ENCODE measurements at regions not wholly inside any gene's neighbourhood (a gene's known extent, or its start where the extent isn't known, plus 50 kb on each side); places are given as distances from the start of the nearest gene placed in this dataset.

DNA sequence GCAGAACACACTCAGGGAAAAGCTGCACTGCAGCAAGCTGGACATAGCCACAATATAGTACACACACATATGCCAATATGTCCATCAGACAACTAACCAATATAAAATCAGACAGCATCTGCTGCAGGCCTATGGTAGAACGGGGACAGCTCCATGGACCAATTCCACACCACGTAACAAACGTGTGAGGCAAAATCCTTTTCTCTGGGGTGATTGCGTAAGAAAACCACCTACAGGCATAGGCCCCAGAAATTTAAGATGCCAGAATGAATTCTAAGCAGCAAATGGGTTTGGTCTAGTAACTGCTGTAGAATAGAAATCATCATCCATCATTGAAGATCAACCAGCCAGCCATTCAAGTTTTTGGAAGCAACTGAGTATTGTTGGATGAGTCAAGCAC is 368.9 kb upstream of the TMPO start:
- Histone ChIP-seq H3K9me2 (replicated peaks; ENCODE audit: control insufficient read depth, low read length) (no peaks in the 10 kb centered on the region), H3K79me2 (ENCODE audit: control insufficient read depth, low read length) (no peaks in the 10 kb centered on the region), H3K9me3 (ENCODE audit: control insufficient read depth, insufficient read depth, low read length) (no peaks in the 10 kb centered on the region), H3K27me3 (ENCODE audit: control insufficient read depth, low read length) (no peaks in the 10 kb centered on the region), H3K36me3 (ENCODE audit: control insufficient read depth, low read length) (no peaks in the 10 kb centered on the region), H4K20me1 (ENCODE audit: control insufficient read depth, insufficient read depth, low read depth, low read length) (no peaks in the 10 kb centered on the region), H3K27ac (ENCODE audit: low read depth, low read length) (no peak overlapping the region), H3F3A (ENCODE audit: control insufficient read depth, insufficient read depth) (no peaks in the 10 kb centered on the region), H3K4me3 (ENCODE audit: low read length) (no peak overlapping the region), H3K4me2 (ENCODE audit: low read length) (no peak overlapping the region), H3K4me1 (ENCODE audit: control insufficient read depth, low read length) (no peaks in the 10 kb centered on the region)
- TF ChIP-seq EZH2phosphoT487 (IDR thresholded peaks at IDR 0.05; ENCODE audit: borderline replicate concordance, low read length) (no peak), CTCF (IDR thresholded peaks at IDR 0.05; ENCODE audit: low read depth, low read length, poor library complexity, severe bottlenecking) (no peak)

DNA sequence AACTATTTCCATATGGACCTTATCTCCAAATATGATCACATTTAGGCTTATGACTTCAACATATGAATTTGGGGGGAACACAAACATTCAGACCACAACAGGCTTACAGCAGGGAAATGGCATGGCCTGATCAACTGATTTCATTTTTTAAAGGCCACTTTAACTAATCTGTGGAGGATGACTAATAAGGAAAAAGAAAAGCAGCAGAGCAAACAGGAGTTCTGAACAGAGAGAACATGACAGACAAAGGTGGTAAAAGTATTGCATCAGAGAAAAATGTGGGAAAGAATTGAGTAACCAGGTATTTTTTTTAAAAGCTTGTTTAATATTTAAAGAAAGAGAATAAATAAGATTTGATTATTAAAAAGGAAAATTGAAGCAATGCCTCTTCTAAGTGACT is 366.1 kb upstream of the TMPO start:
- Histone ChIP-seq H3K27ac (ENCODE audit: low read depth, low read length) (no peak overlapping the region), H3K9me2 (replicated peaks; ENCODE audit: control insufficient read depth, low read length) (no peaks in the 10 kb centered on the region), H3K4me2 (ENCODE audit: low read length) (no peak overlapping the region), H3F3A (ENCODE audit: control insufficient read depth, insufficient read depth) (no peaks in the 10 kb centered on the region), H3K79me2 (ENCODE audit: control insufficient read depth, low read length) (no peaks in the 10 kb centered on the region), H4K20me1 (ENCODE audit: control insufficient read depth, insufficient read depth, low read depth, low read length) (no peaks in the 10 kb centered on the region), H3K27me3 (ENCODE audit: control insufficient read depth, low read length) (no peaks in the 10 kb centered on the region), H3K9me3 (ENCODE audit: control insufficient read depth, insufficient read depth, low read length) (no peaks in the 10 kb centered on the region), H3K4me1 (ENCODE audit: control insufficient read depth, low read length) (no peaks in the 10 kb centered on the region), H3K4me3 (ENCODE audit: low read length) (no peak overlapping the region), H3K36me3 (ENCODE audit: control insufficient read depth, low read length) (no peaks in the 10 kb centered on the region)
- TF ChIP-seq EZH2phosphoT487 (IDR thresholded peaks at IDR 0.05; ENCODE audit: borderline replicate concordance, low read length) = no peak
- no peak for TF ChIP-seq CTCF (IDR thresholded peaks at IDR 0.05; ENCODE audit: low read depth, low read length, poor library complexity, severe bottlenecking)

- Histone ChIP-seq H3K9me2 (replicated peaks; ENCODE audit: control insufficient read depth, low read length) (no peaks in the 10 kb centered on the region), H3K27ac (ENCODE audit: low read depth, low read length) (no peak overlapping the region), H3K4me3 (ENCODE audit: low read length) (no peak overlapping the region), H3K4me1 (ENCODE audit: control insufficient read depth, low read length) (no peaks in the 10 kb centered on the region), H3K27me3 (ENCODE audit: control insufficient read depth, low read length) (no peaks in the 10 kb centered on the region), H3K9me3 (ENCODE audit: control insufficient read depth, insufficient read depth, low read length) (no peaks in the 10 kb centered on the region), H3F3A (ENCODE audit: control insufficient read depth, insufficient read depth) (no peaks in the 10 kb centered on the region), H3K79me2 (ENCODE audit: control insufficient read depth, low read length) (no peaks in the 10 kb centered on the region), H3K36me3 (ENCODE audit: control insufficient read depth, low read length) (no peaks in the 10 kb centered on the region), H4K20me1 (ENCODE audit: control insufficient read depth, insufficient read depth, low read depth, low read length) (no peaks in the 10 kb centered on the region), H3K4me2 (ENCODE audit: low read length) (no peak overlapping the region)
- TF ChIP-seq CTCF (IDR thresholded peaks at IDR 0.05; ENCODE audit: low read depth, low read length, poor library complexity, severe bottlenecking) (no peak), EZH2phosphoT487 (IDR thresholded peaks at IDR 0.05; ENCODE audit: borderline replicate concordance, low read length) (no peak)
Measured at GRCh38 chr12:98149691-98150210, 365.6 kb upstream of the TMPO start.

Measured in DOHH2 (cell line).